ENCODE measurements at regions not wholly inside any gene's neighbourhood (a gene's known extent, or its start where the extent isn't known, plus 50 kb on each side); places are given as distances from the start of the nearest gene placed in this dataset.
"Not testable (repeated sequence)": the region's sequence is repeated elsewhere in the genome, so short reads cannot be mapped to it uniquely, and the experiment has no call there.

- DNase-seq (ENCODE audit: low read depth in 1 of 2, low spot score in 1 of 2): peak in 1 of 2 donors; percentile 24
- H3K36me3 ChIP-seq: no peaks in the 10 kb centered on the region
- no peaks in the 10 kb centered on the region for H3K4me1 ChIP-seq (ENCODE audit: low read depth)
- no peaks in the 10 kb centered on the region for H3K27me3 ChIP-seq
- no peak for TF ChIP-seq CTCF (IDR thresholded peaks at IDR 0.05; ENCODE audit: low read depth, low read length)
- no peak overlapping the region for H3K4me3 ChIP-seq
- no peaks in the 10 kb centered on the region for H3K9me3 ChIP-seq (ENCODE audit: low read depth)
- H3K27ac ChIP-seq: no peak overlapping the region
Measured at GRCh38 chr10:45160271-45160670, 155.1 kb downstream of the OR13A1 start.

GRCh38 chr10:45163315-45163975 is 152.0 kb downstream of the OR13A1 start:
- no peak for DNase-seq (ENCODE audit: low read depth in 1 of 2, low spot score in 1 of 2)
- no peaks in the 10 kb centered on the region for H3K27me3 ChIP-seq
- no peak overlapping the region for H3K4me3 ChIP-seq
- no peak overlapping the region for H3K27ac ChIP-seq
- no peaks in the 10 kb centered on the region for H3K36me3 ChIP-seq
- no peaks in the 10 kb centered on the region for H3K4me1 ChIP-seq (ENCODE audit: low read depth)
- no peaks in the 10 kb centered on the region for H3K9me3 ChIP-seq (ENCODE audit: low read depth)
- TF ChIP-seq CTCF (IDR thresholded peaks at IDR 0.05; ENCODE audit: low read depth, low read length): no peak

- not testable (repeated sequence) for H3K9me3 ChIP-seq (ENCODE audit: low read depth); H3K4me3 ChIP-seq; H3K27ac ChIP-seq; H3K36me3 ChIP-seq; H3K27me3 ChIP-seq; H3K4me1 ChIP-seq (ENCODE audit: low read depth); DNase-seq (ENCODE audit: low read depth in 1 of 2, low spot score in 1 of 2)
Measured at GRCh38 chr10:45175520-45176118, 139.8 kb downstream of the OR13A1 start.

- Histone ChIP-seq H3K4me1 (ENCODE audit: low read depth) (no peaks in the 10 kb centered on the region), H3K36me3 (no peaks in the 10 kb centered on the region), H3K4me3 (no peak overlapping the region), H3K27ac (no peak overlapping the region), H3K27me3 (no peaks in the 10 kb centered on the region), H3K9me3 (ENCODE audit: low read depth) (no peaks in the 10 kb centered on the region)
- peak in 1 of 2 donors; percentile 65 for DNase-seq (ENCODE audit: low read depth in 1 of 2, low spot score in 1 of 2)
- no peak for TF ChIP-seq CTCF (IDR thresholded peaks at IDR 0.05; ENCODE audit: low read depth, low read length)
Measured at GRCh38 chr10:45179691-45180090, 135.7 kb downstream of the OR13A1 start.

DNA sequence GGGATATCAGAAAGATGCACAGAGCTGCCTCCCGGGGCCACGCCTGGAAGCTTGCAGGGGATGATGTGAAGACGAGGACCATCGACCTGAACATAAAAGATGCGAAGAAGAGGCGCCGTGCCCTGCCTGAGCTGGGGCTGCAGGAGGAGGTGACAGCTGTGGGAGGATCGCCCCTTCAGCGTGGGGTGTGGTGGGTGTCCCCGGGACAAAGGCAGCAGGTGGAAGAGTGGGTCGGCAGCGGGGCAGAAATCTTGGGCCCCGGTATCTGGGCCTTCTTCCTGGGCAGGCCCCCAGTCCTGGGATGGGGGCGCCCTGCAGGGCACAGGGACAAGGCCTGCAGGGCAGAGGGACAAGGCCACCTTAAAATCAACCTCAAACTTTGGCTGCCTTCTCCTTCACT is 134.9 kb downstream of the OR13A1 start:
- TF ChIP-seq CTCF (IDR thresholded peaks at IDR 0.05; ENCODE audit: low read depth, low read length): no peak
- Histone ChIP-seq H3K36me3 (no peaks in the 10 kb centered on the region), H3K9me3 (ENCODE audit: low read depth) (no peaks in the 10 kb centered on the region), H3K4me3 (no peak overlapping the region), H3K27me3 (no peaks in the 10 kb centered on the region), H3K27ac (no peak overlapping the region), H3K4me1 (ENCODE audit: low read depth) (no peaks in the 10 kb centered on the region)
- no peak for DNase-seq (ENCODE audit: low read depth in 1 of 2, low spot score in 1 of 2)
